OCI-LY1 (cell line): ENCODE measurements at regions not wholly inside any gene's neighbourhood (a gene's known extent, or its start where the extent isn't known, plus 50 kb on each side); places are given as distances from the start of the nearest gene placed in this dataset.

ENCODE experiments used
- H2AFZ ChIP-seq: fragments of 200-600 bp; sonication (generic), shearing (Covaris generic); 2 replicates; pipeline ENCODE4 v1.6.0; 2014; ENCODE audit warnings: antibody characterized with exemption, mild to moderate bottlenecking, low read length
- H3F3A ChIP-seq: fragments of 200-600 bp; sonication (generic), shearing (Covaris generic); 2 replicates; pipeline ENCODE4 v1.6.0; 2014; ENCODE audit warnings: mild to moderate bottlenecking, antibody characterized with exemption, low read length, moderate library complexity; ENCODE audit not compliant: insufficient read depth
- H3K27ac ChIP-seq: fragments of 200-600 bp; sonication (generic); 2 replicates; pipeline ENCODE4 v1.5.1; 2014; ENCODE audit warnings: low read length, mixed run types, mild to moderate bottlenecking, low read depth; ENCODE audit not compliant: poor library complexity, severe bottlenecking
- H3K27me3 ChIP-seq: fragments of 200-600 bp; sonication (generic); 2 replicates; pipeline ENCODE4 v1.6.0; 2014; ENCODE audit warnings: antibody characterized with exemption, mild to moderate bottlenecking, low read length, moderate library complexity; ENCODE audit not compliant: insufficient read depth
- H3K36me3 ChIP-seq: fragments of 200-600 bp; sonication (generic); 2 replicates; pipeline ENCODE4 v1.6.1; 2014; ENCODE audit warnings: mild to moderate bottlenecking, antibody characterized with exemption, low read length, moderate library complexity, mixed read lengths; ENCODE audit not compliant: insufficient read depth
- H3K4me1 ChIP-seq: fragments of 200-600 bp; sonication (generic); 2 replicates; pipeline ENCODE4 v1.5.1; 2014; ENCODE audit warnings: mild to moderate bottlenecking, low read length, moderate library complexity; ENCODE audit not compliant: insufficient read depth, severe bottlenecking
- H3K4me2 ChIP-seq: fragments of 200-600 bp; sonication (generic), shearing (Covaris generic); 2 replicates; pipeline ENCODE4 v1.6.1; 2014; ENCODE audit warnings: low read length
- H3K4me3 ChIP-seq: fragments of 200-600 bp; sonication (generic); 2 replicates; pipeline ENCODE4 v1.5.1; 2014; ENCODE audit warnings: low read length, low read depth, mild to moderate bottlenecking, mixed read lengths; ENCODE audit not compliant: poor library complexity, severe bottlenecking
- H3K79me2 ChIP-seq: fragments of 200-600 bp; shearing (Covaris generic); 2 replicates; pipeline ENCODE4 v1.6.1; 2016; ENCODE audit warnings: mixed run types, low read length, mixed read lengths; ENCODE audit not compliant: insufficient read depth
- H3K9ac ChIP-seq: fragments of 200-600 bp; sonication (generic), shearing (Covaris generic); 2 replicates; pipeline ENCODE4 v1.6.1; 2014; ENCODE audit warnings: mild to moderate bottlenecking, low read length, mixed read lengths
- H3K9me2 ChIP-seq: fragments of 200-600 bp; sonication (generic), shearing (Covaris generic); 2 replicates; pipeline ENCODE4 v1.6.1; 2014; ENCODE audit warnings: low read depth, mild to moderate bottlenecking, low read length, mixed read lengths
- H3K9me3 ChIP-seq: fragments of 200-600 bp; shearing (Covaris generic); 2 replicates; pipeline ENCODE4 v1.6.1; 2014; ENCODE audit warnings: low read length, mixed read lengths
- H4K20me1 ChIP-seq: fragments of 200-600 bp; sonication (generic), shearing (Covaris generic); 2 replicates; pipeline ENCODE4 v1.6.0; 2016; ENCODE audit warnings: mild to moderate bottlenecking, low read length; ENCODE audit not compliant: insufficient read depth
- CTCF ChIP-seq: fragments of 200-600 bp; sonication (generic), shearing (Covaris generic); IDR thresholded peaks from 2 replicates; pipeline ENCODE4 v1.5.1; 2017; ENCODE audit warnings: mild to moderate bottlenecking, antibody characterized with exemption, low read length, moderate library complexity, mixed read lengths
- EZH2 ChIP-seq: fragments of 200-600 bp; sonication (generic), shearing (Covaris generic); IDR thresholded peaks from 2 replicates; pipeline ENCODE4 v1.8.0; 2017; ENCODE audit warnings: borderline replicate concordance, mixed run types, mild to moderate bottlenecking, antibody characterized with exemption, low read length, moderate library complexity, mixed read lengths

DNA sequence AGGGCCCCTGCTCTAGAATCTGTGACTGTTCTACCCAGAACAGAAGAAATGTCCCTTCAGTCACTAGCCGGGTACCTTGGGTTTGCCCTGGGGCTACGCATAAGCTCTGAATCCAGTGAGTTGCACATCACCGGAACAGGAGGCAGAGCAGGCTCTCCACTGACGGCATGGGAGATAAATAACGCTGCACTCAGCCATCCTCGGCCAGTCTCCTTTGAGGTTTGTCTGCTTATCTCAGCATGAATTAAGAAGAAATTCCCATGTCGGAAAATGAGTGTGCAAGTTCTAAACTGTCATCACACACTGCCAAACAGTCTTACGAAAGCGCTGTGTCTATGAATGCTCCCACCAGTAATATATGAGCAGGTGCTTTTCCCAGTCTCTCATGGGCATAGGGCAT lies 90.8 kb downstream of the FAM50B start:
- TF ChIP-seq EZH2 (no peak), CTCF (no peak)
- Histone ChIP-seq H3K9me3 (no peaks in the 10 kb centered on the region), H3K79me2 (no peaks in the 10 kb centered on the region), H3K9ac (no peak overlapping the region), H2AFZ (no peak overlapping the region), H3K4me3 (no peak overlapping the region), H4K20me1 (no peaks in the 10 kb centered on the region), H3F3A (no peaks in the 10 kb centered on the region), H3K27me3 (no peaks in the 10 kb centered on the region), H3K27ac (no peak overlapping the region), H3K4me2 (no peak overlapping the region), H3K36me3 (no peaks in the 10 kb centered on the region), H3K9me2 (no peaks in the 10 kb centered on the region), H3K4me1 (no peaks in the 10 kb centered on the region)

GRCh38 chr6:3940703-3941102 lies 91.5 kb downstream of the FAM50B start:
- TF ChIP-seq EZH2, result no peak
- no peak for TF ChIP-seq CTCF

DNA sequence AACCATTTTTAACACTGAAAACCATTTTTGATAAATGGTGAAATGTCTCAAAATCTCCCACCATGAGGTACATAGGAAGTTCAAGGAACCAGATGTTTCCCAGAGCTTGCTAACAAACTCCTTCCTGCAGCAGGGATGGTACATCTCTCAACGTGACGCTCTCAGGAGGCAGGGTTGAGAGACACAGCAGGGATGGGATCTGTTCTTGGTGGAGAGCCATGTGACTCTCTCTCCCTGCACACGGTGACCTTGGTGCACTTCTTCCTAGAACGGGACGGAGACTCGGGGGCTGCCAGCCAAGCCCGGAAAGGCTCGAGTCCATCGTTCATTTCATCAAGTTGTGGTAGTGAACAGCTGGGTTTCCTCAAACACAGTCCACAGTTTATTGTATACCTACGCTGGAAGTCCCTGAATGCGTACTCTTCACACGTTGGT lies 94.2 kb downstream of the FAM50B start:
- Histone ChIP-seq H3K4me2 (no peak overlapping the region), H3K36me3 (no peaks in the 10 kb centered on the region), H2AFZ (no peak overlapping the region), H3K9ac (no peak overlapping the region), H3K27me3 (no peaks in the 10 kb centered on the region), H3K27ac (no peak overlapping the region), H3K4me1 (no peaks in the 10 kb centered on the region), H3K79me2 (no peaks in the 10 kb centered on the region), H3K9me3 (no peaks in the 10 kb centered on the region), H3K4me3 (no peak overlapping the region), H4K20me1 (no peaks in the 10 kb centered on the region), H3K9me2 (no peaks in the 10 kb centered on the region), H3F3A (no peaks in the 10 kb centered on the region)
- TF ChIP-seq EZH2, result no peak
- TF ChIP-seq CTCF, result no peak

More at GRCh38 chr6:3940703-3941102, 91.5 kb downstream of the FAM50B start:
- Histone ChIP-seq H3K36me3 (no peaks in the 10 kb centered on the region), H3K9ac (no peak overlapping the region), H3K4me2 (no peak overlapping the region), H3K27me3 (no peaks in the 10 kb centered on the region), H4K20me1 (no peaks in the 10 kb centered on the region), H2AFZ (no peak overlapping the region), H3K27ac (no peak overlapping the region), H3K4me1 (no peaks in the 10 kb centered on the region), H3K9me3 (no peaks in the 10 kb centered on the region), H3K4me3 (no peak overlapping the region), H3K79me2 (no peaks in the 10 kb centered on the region), H3K9me2 (no peaks in the 10 kb centered on the region), H3F3A (no peaks in the 10 kb centered on the region)
